GM23338 (cell line): ENCODE measurements at regions not wholly inside any gene's neighbourhood (a gene's known extent, or its start where the extent isn't known, plus 50 kb on each side); places are given as distances from the start of the nearest gene placed in this dataset.

Experiments used
- ATAC-seq: fragments of 200-7000 bp; cut with Tn5 transposase; 3 replicates; pipeline ENCODE4 v1.9.1; 2020
- DNase-seq: peaks from one replicate; pipeline ENCODE4 v3.0.0-alpha.2; 2015; ENCODE audit warnings: low spot score
- H2AFZ ChIP-seq: fragments of 200-600 bp; sonication (generic); 2 replicates; pipeline ENCODE4 v1.8.0; 2016; ENCODE audit warnings: antibody characterized with exemption, mild to moderate bottlenecking, moderate library complexity
- H3F3A ChIP-seq: fragments of 200-600 bp; sonication (generic); replicated peaks from 2 replicates; pipeline ENCODE4 v1.8.0; 2017; ENCODE audit warnings: antibody characterized with exemption, mixed run types, low read depth
- H3K27ac ChIP-seq: fragments of 200-600 bp; sonication (generic); 2 replicates; pipeline ENCODE4 v1.6.1; 2016; ENCODE audit warnings: low read depth
- H3K27me3 ChIP-seq: fragments of 200-600 bp; sonication (generic); 2 replicates; pipeline ENCODE4 v1.8.0; 2016; ENCODE audit warnings: mild to moderate bottlenecking, mixed run types, moderate library complexity; ENCODE audit not compliant: insufficient read depth
- H3K36me3 ChIP-seq: fragments of 200-600 bp; sonication (generic); 2 replicates; pipeline ENCODE4 v1.8.0; 2016; ENCODE audit warnings: mild to moderate bottlenecking; ENCODE audit not compliant: insufficient read depth
- H3K4me1 ChIP-seq: fragments of 200-600 bp; sonication (generic); 2 replicates; pipeline ENCODE4 v1.8.0; 2016; ENCODE audit warnings: mild to moderate bottlenecking, moderate library complexity; ENCODE audit not compliant: insufficient read depth
- H3K4me2 ChIP-seq: fragments of 200-600 bp; sonication (generic); 2 replicates; pipeline ENCODE4 v1.7.1; 2017; ENCODE audit warnings: mixed run types
- H3K4me3 ChIP-seq: fragments of 200-600 bp; sonication (generic); 2 replicates; pipeline ENCODE4 v1.6.1; 2016; ENCODE audit warnings: mixed run types
- H3K79me2 ChIP-seq: fragments of 200-600 bp; sonication (generic); replicated peaks from 2 replicates; pipeline ENCODE4 v1.8.0; 2017; ENCODE audit warnings: mild to moderate bottlenecking; ENCODE audit not compliant: insufficient read depth
- H3K9me2 ChIP-seq: fragments of 200-600 bp; sonication (generic); 2 replicates; pipeline ENCODE4 v1.8.0; 2017; ENCODE audit not compliant: insufficient read depth
- H4K20me1 ChIP-seq: fragments of 200-600 bp; sonication (generic); replicated peaks from 2 replicates; pipeline ENCODE4 v1.8.0; 2017; ENCODE audit warnings: mild to moderate bottlenecking; ENCODE audit not compliant: insufficient read depth
- H3K27ac Mint-ChIP-seq: 2 replicates; pipeline ENCODE4 v1.8.0; 2020; ENCODE audit warnings: inconsistent platforms, mild to moderate bottlenecking, moderate library complexity, mixed read lengths
- H3K27me3 Mint-ChIP-seq: 3 replicates; pipeline ENCODE4 v1.8.0; 2022; ENCODE audit warnings: low read depth, mild to moderate bottlenecking, moderate library complexity, mixed read lengths, inconsistent platforms; ENCODE audit not compliant: insufficient read depth, poor library complexity
- H3K36me3 Mint-ChIP-seq: 3 replicates; pipeline ENCODE4 v1.8.0; 2021; ENCODE audit warnings: low read depth, mild to moderate bottlenecking, inconsistent platforms, moderate library complexity, mixed read lengths
- H3K4me1 Mint-ChIP-seq: 3 replicates; pipeline ENCODE4 v1.8.0; 2020; ENCODE audit warnings: mild to moderate bottlenecking, inconsistent platforms, mixed read lengths
- H3K4me3 Mint-ChIP-seq: 3 replicates; pipeline ENCODE4 v1.8.0; 2021; ENCODE audit warnings: moderate library complexity, mild to moderate bottlenecking, inconsistent platforms, mixed read lengths
- H3K9me3 Mint-ChIP-seq: 3 replicates; pipeline ENCODE4 v1.8.0; 2020; ENCODE audit warnings: moderate library complexity, mild to moderate bottlenecking, inconsistent platforms, mixed read lengths
- CREB1 ChIP-seq: fragments of 250-450 bp; sonication (Bioruptor Pico); IDR thresholded peaks from 2 replicates; pipeline ENCODE4 v1.5.0; 2020; ENCODE audit warnings: low read depth, mild to moderate bottlenecking, moderate library complexity
- CTCF ChIP-seq, 2 experiments: fragments of 200-600 bp in 1 of 2; sonication (generic) in 1 of 2; conservative IDR thresholded peaks; 2 replicates each; pipeline versions ENCODE4 v1.5.1 to v1.6.1; 2016 to 2017; ENCODE audit warnings: antibody characterized with exemption in 2 of 2, low read depth in 2 of 2, mild to moderate bottlenecking in 2 of 2, moderate library complexity in 1 of 2
- ETS1 ChIP-seq: IDR thresholded peaks from 2 replicates; pipeline ENCODE4 v1.6.1; 2016; ENCODE audit warnings: antibody characterized with exemption
- EZH2 ChIP-seq: fragments of 200-600 bp; sonication (generic); IDR thresholded peaks from one replicate; pipeline ENCODE4 v1.8.0; 2017; ENCODE audit warnings: antibody characterized with exemption, mild to moderate bottlenecking, low read depth; ENCODE audit not compliant: unreplicated experiment
- EZH2phosphoT487 ChIP-seq: fragments of 200-600 bp; sonication (generic); IDR thresholded peaks from one replicate; pipeline ENCODE4 v1.8.1; 2018; ENCODE audit warnings: antibody characterized with exemption; ENCODE audit not compliant: unreplicated experiment
- JUNB ChIP-seq: IDR thresholded peaks from one replicate; pipeline ENCODE4 v1.6.1; 2016; ENCODE audit warnings: antibody characterized with exemption; ENCODE audit not compliant: unreplicated experiment
- NANOG ChIP-seq: IDR thresholded peaks from 2 replicates; pipeline ENCODE4 v1.6.1; 2016; ENCODE audit warnings: antibody characterized with exemption, borderline replicate concordance
- POLR2AphosphoS5 ChIP-seq: IDR thresholded peaks from 2 replicates; pipeline ENCODE4 v1.6.1; 2016; ENCODE audit warnings: antibody characterized with exemption, low read depth
- STAT1 ChIP-seq: IDR thresholded peaks from one replicate; pipeline ENCODE4 v1.6.1; 2016; ENCODE audit warnings: antibody characterized with exemption; ENCODE audit not compliant: unreplicated experiment
- ZNF114 ChIP-seq: fragments of 250-450 bp; sonication (Bioruptor Pico); IDR thresholded peaks from 2 replicates; pipeline ENCODE4 v1.5.0; 2020; ENCODE audit warnings: mild to moderate bottlenecking, moderate library complexity
- ZNF331 ChIP-seq: fragments of 250-450 bp; sonication (Bioruptor Pico); IDR thresholded peaks from 2 replicates; pipeline ENCODE4 v1.5.0; 2020; ENCODE audit warnings: low read depth, mild to moderate bottlenecking, moderate library complexity
- TF ChIP-seq, protein P1 (sequence below): fragments of 250-450 bp; sonication (Bioruptor Pico); IDR thresholded peaks from 2 replicates; pipeline ENCODE4 v1.5.0; 2020; ENCODE audit warnings: mild to moderate bottlenecking, moderate library complexity
- TF ChIP-seq, protein P2 (sequence below): IDR thresholded peaks from one replicate; pipeline ENCODE4 v1.6.1; 2018; ENCODE audit warnings: antibody characterized with exemption; ENCODE audit not compliant: unreplicated experiment

- no peak overlapping the region for H3K4me3 ChIP-seq
- Mint-ChIP-seq H3K4me1 (peaks cover 17% of the 10 kb centered on the region), H3K27me3 (no peaks in the 10 kb centered on the region), H3K4me3 (no peak overlapping the region), H3K36me3 (no peaks in the 10 kb centered on the region), H3K27ac (no peak overlapping the region), H3K9me3 (no peaks in the 10 kb centered on the region)
- peaks cover 12% of the 10 kb centered on the region for H3K4me1 ChIP-seq
- no peak overlapping the region for H2AFZ ChIP-seq
- no peak overlapping the region for H3K27ac ChIP-seq
- H3K36me3 ChIP-seq, result no peaks in the 10 kb centered on the region
- no peak for ATAC-seq
- no peaks in the 10 kb centered on the region for H3K79me2 ChIP-seq
- H3K9me2 ChIP-seq, result peaks cover 7% of the 10 kb centered on the region; the same call in 1 of the 2 replicates
- no peak for DNase-seq
- TF ChIP-seq JUNB (no peak), ZNF114 (CRISPR knock-in tag) (no peak), STAT1 (no peak), EZH2phosphoT487 (no peak), NANOG (no peak), EZH2 (no peak), ZNF331 (CRISPR knock-in tag) (no peak), POLR2AphosphoS5 (no peak), CREB1 (CRISPR knock-in tag) (no peak), CTCF (conservative IDR thresholded peaks at IDR 0.05; ENCODE audit: low read depth in 2 of 2) (no peak), ETS1 (no peak)
- TF ChIP-seq, protein P1, sequence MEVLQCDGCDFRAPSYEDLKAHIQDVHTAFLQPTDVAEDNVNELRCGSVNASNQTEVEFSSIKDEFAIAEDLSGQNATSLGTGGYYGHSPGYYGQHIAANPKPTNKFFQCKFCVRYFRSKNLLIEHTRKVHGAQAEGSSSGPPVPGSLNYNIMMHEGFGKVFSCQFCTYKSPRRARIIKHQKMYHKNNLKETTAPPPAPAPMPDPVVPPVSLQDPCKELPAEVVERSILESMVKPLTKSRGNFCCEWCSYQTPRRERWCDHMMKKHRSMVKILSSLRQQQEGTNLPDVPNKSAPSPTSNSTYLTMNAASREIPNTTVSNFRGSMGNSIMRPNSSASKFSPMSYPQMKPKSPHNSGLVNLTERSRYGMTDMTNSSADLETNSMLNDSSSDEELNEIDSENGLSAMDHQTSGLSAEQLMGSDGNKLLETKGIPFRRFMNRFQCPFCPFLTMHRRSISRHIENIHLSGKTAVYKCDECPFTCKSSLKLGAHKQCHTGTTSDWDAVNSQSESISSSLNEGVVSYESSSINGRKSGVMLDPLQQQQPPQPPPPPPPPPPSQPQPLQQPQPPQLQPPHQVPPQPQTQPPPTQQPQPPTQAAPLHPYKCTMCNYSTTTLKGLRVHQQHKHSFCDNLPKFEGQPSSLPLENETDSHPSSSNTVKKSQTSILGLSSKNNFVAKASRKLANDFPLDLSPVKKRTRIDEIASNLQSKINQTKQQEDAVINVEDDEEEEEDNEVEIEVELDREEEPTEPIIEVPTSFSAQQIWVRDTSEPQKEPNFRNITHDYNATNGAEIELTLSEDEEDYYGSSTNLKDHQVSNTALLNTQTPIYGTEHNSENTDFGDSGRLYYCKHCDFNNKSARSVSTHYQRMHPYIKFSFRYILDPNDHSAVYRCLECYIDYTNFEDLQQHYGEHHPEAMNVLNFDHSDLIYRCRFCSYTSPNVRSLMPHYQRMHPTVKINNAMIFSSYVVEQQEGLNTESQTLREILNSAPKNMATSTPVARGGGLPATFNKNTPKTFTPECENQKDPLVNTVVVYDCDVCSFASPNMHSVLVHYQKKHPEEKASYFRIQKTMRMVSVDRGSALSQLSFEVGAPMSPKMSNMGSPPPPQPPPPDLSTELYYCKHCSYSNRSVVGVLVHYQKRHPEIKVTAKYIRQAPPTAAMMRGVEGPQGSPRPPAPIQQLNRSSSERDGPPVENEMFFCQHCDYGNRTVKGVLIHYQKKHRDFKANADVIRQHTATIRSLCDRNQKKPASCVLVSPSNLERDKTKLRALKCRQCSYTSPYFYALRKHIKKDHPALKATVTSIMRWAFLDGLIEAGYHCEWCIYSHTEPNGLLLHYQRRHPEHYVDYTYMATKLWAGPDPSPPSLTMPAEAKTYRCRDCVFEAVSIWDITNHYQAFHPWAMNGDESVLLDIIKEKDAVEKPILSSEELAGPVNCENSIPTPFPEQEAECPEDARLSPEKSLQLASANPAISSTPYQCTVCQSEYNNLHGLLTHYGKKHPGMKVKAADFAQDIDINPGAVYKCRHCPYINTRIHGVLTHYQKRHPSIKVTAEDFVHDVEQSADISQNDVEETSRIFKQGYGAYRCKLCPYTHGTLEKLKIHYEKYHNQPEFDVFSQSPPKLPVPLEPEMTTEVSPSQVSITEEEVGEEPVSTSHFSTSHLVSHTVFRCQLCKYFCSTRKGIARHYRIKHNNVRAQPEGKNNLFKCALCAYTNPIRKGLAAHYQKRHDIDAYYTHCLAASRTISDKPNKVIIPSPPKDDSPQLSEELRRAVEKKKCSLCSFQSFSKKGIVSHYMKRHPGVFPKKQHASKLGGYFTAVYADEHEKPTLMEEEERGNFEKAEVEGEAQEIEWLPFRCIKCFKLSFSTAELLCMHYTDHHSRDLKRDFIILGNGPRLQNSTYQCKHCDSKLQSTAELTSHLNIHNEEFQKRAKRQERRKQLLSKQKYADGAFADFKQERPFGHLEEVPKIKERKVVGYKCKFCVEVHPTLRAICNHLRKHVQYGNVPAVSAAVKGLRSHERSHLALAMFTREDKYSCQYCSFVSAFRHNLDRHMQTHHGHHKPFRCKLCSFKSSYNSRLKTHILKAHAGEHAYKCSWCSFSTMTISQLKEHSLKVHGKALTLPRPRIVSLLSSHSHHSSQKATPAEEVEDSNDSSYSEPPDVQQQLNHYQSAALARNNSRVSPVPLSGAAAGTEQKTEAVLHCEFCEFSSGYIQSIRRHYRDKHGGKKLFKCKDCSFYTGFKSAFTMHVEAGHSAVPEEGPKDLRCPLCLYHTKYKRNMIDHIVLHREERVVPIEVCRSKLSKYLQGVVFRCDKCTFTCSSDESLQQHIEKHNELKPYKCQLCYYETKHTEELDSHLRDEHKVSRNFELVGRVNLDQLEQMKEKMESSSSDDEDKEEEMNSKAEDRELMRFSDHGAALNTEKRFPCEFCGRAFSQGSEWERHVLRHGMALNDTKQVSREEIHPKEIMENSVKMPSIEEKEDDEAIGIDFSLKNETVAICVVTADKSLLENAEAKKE (CRISPR knock-in tag), result no peak
- TF ChIP-seq, protein P2, sequence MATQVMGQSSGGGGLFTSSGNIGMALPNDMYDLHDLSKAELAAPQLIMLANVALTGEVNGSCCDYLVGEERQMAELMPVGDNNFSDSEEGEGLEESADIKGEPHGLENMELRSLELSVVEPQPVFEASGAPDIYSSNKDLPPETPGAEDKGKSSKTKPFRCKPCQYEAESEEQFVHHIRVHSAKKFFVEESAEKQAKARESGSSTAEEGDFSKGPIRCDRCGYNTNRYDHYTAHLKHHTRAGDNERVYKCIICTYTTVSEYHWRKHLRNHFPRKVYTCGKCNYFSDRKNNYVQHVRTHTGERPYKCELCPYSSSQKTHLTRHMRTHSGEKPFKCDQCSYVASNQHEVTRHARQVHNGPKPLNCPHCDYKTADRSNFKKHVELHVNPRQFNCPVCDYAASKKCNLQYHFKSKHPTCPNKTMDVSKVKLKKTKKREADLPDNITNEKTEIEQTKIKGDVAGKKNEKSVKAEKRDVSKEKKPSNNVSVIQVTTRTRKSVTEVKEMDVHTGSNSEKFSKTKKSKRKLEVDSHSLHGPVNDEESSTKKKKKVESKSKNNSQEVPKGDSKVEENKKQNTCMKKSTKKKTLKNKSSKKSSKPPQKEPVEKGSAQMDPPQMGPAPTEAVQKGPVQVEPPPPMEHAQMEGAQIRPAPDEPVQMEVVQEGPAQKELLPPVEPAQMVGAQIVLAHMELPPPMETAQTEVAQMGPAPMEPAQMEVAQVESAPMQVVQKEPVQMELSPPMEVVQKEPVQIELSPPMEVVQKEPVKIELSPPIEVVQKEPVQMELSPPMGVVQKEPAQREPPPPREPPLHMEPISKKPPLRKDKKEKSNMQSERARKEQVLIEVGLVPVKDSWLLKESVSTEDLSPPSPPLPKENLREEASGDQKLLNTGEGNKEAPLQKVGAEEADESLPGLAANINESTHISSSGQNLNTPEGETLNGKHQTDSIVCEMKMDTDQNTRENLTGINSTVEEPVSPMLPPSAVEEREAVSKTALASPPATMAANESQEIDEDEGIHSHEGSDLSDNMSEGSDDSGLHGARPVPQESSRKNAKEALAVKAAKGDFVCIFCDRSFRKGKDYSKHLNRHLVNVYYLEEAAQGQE, result no peak
- no peaks in the 10 kb centered on the region for H3K27me3 ChIP-seq
- no peak overlapping the region for H3K4me2 ChIP-seq
- H3F3A ChIP-seq, result no peaks in the 10 kb centered on the region
- no peaks in the 10 kb centered on the region for H4K20me1 ChIP-seq
These were observed 287.8 kb upstream of the KITLG start for GRCh38 chr12:88868050-88868449.
